GDM1 (cell line): ENCODE measurements at regions not wholly inside any gene's neighbourhood (a gene's known extent, or its start where the extent isn't known, plus 50 kb on each side); places are given as distances from the start of the nearest gene placed in this dataset.

Experiments used
- DNase-seq: peaks from one replicate; lab custom pipeline; 2025; lab: John Stamatoyannopoulos, UW

DNA sequence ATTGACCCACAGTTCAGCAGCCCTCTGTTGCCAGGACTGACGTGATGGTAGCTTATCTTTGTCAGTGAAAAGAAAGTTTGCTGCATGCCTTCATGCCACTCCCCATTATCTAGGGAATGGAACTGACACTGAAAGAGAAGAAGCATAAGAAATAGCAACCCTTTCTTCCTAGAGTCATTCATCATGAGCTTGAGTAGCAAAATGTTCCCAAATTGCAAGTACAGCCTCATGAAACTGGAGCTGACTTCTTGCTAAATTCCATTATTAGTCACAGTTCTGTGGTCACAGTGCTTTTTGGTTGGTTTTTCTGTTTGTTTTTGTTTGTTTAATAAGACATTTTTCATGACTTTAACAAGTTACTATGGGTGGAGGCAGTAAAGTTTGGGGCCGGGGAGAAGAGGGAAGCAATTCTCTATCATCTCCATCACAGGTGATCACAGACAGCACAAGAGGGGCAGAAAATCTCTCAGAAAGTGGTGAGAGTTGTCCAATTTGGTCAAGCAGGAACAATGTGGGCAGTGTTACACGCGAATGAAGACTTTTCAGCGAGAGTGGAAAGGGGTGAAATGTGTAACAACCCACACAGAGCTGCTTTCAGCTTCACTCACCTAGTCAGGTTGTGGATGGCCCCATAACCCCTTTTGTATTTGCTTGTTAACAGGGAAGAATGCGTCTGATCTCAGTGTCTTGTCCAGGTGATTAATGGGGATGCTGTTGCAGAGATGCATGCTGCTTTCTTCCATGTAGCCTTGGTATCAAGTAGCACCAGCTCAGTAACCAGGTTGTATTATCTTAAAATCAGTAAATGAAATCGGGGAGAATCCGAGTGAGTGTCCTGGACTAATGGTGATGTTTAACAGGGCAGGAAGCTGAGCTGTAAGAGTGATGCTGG, 440.4 kb downstream of the DMRT2 start:
- DNase-seq: no peak

- DNase-seq: no peak
Observed at GRCh38 chr9:1492156-1492555, 442.0 kb downstream of the DMRT2 start.

- DNase-seq: no peak
Observed at GRCh38 chr9:1495282-1496030, 445.3 kb downstream of the DMRT2 start.

DNA sequence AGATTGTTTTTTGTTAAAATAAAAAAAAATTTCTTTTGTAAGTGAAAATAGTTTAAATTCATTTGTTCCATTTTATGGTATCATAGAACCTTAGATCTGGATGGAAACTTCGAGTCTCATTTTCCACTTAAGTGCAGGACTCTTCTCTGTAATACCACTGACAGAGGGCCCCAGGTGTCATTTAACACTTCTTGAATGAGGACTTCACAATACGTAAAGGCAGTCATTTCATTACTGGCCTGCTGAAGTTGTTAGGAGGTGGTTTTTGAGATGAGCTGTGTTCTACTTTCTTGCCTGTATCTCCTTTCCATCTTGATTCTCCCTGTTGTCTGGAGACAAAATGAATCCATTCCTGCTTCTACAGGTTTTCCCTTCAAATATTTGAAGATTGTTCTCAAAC, 455.3 kb downstream of the DMRT2 start:
- DNase-seq: no peak

GRCh38 chr9:1510712-1511111, 460.6 kb downstream of the DMRT2 start:
- DNase-seq: no peak

DNA sequence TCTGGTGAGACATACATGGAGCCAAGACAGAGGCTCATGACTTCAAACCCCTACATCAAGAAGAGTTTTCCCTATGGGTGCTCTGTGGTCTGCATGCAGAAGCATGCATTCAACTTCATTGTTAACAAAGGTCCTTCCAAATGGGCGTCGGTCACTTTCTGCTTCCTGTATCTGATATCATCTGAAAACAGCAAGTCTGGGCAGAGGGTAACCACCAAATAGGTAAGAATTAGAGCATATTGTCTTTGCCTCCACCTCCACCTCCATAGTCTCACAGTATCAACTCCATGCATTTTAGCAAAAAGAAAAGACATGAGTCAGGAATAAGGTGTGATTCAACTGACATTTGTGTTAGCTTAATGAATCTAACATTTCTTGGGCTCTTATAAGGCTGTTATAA, 462.9 kb downstream of the DMRT2 start:
- no peak for DNase-seq

DNA sequence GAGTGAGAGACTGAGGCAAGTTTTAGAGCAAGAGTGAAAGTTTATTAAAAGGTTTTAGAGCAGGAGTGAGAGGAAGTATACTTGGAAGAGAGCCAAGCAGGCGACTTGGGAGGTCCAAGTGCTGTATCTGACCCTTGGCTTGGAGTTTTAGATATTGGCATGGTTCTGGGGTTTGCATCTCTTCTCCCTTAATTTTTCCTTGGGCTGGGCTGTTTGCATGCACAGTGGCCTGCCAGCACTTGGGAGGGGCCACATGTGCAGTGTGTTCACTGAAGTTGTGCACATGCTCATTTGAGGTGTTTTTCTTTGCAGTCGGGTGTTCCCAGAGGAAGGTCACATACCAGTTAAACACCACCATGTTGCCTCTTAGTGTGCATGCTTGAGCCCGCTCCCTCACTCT, 464.1 kb downstream of the DMRT2 start:
- DNase-seq: no peak

DNA sequence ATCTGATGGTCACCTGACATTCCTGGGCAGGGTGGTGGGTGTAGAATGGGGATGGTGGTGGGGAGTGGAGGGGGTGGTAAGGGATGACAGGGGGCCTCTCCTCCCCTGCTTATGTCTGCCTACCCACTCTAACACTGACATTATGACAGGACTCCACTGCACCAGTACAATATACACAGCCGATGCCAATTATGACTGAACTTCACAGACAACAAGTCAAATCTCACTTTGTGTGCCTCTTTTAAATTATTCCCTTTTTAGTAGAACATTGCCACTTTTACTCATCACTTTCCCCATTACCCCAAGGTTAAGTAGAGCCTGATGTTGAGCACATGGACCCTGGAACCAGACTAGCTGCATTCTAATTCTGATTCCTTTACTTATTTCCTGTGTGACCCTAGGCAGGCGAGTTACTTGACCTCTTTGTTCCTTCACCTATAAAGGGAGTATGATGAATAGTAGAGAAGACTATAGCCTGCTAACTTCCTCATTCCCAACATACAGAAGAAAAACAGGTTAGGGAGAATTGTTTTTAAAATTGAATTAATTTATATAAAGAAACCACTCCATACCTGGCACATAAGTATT, 464.7 kb downstream of the DMRT2 start:
- no peak for DNase-seq

DNA sequence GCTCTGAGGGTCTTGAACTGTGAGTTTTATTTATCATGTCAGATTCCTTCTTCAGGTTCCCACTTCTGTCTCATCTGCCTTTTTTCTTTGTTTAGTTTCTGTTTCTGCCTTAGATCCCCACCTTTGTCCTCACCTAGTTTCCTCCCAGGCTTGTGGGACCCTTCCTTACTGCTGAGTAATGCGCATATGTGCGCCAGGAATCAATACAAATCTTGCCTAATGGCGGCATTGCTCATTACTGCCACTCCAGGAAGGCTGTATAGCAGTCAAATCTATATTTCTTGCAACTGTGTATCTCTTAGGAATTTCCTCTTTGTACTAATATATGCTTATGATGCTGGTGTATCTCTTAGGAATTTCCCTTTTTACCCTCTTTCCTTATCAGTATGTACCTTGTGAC, 465.4 kb downstream of the DMRT2 start:
- DNase-seq: no peak

DNA sequence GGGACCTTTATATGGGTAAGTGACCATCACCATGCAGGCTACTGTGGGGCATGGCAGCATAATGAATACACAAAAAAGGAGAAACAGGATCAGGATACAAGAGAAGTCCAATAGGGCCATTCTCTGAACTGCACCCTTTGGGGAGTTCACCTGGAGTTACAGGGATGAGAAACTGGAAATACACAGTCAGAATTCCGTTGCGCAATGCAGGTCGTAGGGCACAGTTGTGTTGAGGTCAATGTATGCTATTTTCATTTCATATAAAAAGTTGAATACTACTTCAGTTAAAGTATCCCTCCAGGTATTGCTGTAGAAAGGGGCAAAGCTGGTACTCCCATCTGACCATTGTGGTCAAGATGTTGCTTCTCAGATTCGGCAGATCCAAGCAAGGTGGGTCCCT, 471.4 kb downstream of the DMRT2 start:
- no peak for DNase-seq

- DNase-seq: no peak
Observed at GRCh38 chr9:1522219-1522767, 472.1 kb downstream of the DMRT2 start.

GRCh38 chr9:1528456-1528855, 478.3 kb downstream of the DMRT2 start:
- no peak for DNase-seq

DNA sequence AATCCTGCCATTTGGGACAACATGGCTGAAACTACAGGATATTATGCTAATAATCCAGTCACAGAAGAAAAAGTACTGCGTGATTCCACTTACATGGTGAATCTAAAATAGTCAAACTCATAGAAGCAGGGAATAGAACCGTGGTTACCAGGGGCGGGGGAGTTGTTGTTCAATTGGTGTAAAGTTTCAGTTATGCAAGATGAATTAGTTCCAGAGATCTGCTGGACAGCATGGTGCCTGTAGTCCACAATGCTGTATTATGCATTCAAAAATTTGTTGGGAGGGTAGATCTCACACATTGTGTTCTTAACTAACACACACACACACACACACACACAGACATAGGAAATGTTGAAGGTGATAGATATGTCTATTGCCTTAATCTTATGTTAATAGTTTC, 480.5 kb downstream of the DMRT2 start:
- no peak for DNase-seq

- DNase-seq: no peak
Observed at GRCh38 chr9:1531424-1531823, 481.3 kb downstream of the DMRT2 start.

DNA sequence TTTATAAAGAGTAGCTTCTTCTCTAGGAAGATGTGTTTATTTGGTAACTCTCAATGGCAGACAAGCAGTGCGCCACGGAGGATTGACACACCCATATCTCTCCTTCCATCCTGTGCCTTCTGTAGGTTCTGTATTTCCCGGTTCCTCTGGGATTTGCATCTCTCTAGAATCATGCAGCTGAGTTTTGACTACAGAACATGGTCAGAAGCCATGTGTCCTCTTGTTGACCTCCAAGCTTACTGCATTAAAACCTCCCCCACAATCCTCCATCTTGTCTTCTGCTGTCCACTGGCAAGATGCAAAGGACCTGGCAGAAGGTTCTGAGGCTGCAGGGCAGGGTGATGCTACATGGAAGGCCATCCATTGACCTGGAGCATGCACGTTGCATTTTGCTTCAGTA, 482.0 kb downstream of the DMRT2 start:
- DNase-seq: no peak

DNA sequence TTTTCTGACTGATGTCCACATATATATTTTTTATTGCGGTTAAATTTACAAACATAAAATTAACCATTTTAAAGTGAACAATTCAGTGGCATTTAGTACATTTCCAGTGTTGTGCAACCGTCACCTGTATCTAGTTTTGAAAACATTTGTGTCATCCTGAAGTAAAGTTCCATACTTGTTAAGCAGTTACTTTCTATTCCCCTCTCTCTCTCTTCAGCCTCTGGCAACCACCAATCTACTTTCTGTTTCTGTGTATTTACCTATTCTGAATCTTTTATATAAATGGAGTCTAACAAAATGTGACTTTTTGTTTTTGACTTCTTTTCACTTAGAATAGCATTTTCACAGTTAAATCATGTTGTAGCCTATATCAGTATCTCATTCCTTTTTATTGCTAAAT, 480.1 kb upstream of the SMARCA2 start:
- no peak for DNase-seq

- DNase-seq: no peak
Observed at GRCh38 chr9:1535599-1535998, 479.5 kb upstream of the SMARCA2 start.

GRCh38 chr9:1536522-1537170, 478.5 kb upstream of the SMARCA2 start:
- no peak for DNase-seq

DNA sequence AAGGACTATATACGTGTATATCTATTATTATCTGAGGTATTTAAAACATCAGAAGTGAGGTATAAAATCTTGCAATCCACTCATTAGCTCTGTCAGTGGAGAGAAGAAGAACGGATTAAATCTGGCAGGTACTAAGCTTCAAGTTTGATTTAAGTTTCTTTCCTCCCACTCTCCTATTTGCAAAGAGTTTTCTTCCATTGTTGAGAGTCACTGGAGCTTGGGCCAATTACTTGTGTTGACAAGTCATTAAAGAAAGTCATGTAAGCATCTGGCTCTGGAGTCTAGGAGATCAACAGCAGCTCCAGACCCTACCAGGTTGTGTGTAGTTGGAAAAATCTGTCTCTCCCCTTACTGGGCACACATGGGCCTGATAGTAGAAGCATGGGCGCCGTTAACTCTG, 476.8 kb upstream of the SMARCA2 start:
- DNase-seq: no peak

DNA sequence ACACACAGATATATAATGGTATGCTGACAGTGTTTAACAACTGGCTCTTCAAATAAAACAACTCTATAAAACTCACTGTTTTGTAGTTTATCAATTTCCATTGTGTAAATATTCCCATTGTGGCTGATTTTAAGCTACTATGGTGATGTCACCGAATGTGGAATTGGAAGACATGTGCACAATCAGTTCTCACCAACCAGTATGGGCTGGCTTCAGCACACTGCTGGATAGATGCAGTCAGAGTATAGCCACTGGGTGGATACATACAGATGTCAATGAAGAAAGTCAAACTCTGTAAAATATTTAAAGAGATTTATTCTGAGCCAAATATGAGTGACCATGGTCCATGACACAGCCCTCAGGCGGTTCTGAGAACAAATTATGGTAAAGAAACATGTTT, 475.9 kb upstream of the SMARCA2 start:
- DNase-seq: no peak

DNA sequence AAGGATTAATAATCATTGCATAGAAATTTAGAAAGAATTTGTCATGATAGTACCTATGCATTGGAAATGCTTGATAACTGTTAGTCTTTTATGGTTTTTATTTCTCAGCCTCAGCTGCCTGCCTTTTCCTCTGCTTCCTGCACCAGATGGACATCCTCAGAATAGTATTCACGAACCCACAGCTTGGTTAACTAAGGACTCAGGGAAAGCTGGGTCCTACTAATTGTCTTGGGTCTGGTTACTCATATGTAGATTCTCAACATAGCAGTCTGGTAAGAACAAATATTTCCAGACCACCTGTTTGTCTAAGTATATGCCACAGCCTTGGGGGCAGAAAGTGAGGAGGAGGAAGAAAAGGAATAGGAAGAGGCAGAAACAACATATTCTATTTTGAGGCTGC, 464.5 kb upstream of the SMARCA2 start:
- no peak for DNase-seq
